ENCODE measurements at regions not wholly inside any gene's neighbourhood (a gene's known extent, or its start where the extent isn't known, plus 50 kb on each side); places are given as distances from the start of the nearest gene placed in this dataset.

GRCh38 chr1:14010476-14010875 is 310.5 kb downstream of the PRDM2 start:
- H3K4me3 ChIP-seq (ENCODE audit: low read length in 2 of 2): no peak overlapping the region
- no peak overlapping the region for H3K27ac ChIP-seq (ENCODE audit: low read depth in 1 of 2, low read length in 1 of 2)
- DNase-seq (ENCODE audit: low read depth in 6 of 9, low spot score in 9 of 9): no peak
- no peaks in the 10 kb centered on the region for H3K4me1 ChIP-seq (ENCODE audit: control insufficient read depth in 2 of 2, insufficient read depth in 2 of 2, low read length in 2 of 2)
- no peaks in the 10 kb centered on the region for H3K9me3 ChIP-seq (ENCODE audit: control insufficient read depth in 2 of 2, insufficient read depth in 1 of 2, low read length in 1 of 2)
- H3K36me3 ChIP-seq (ENCODE audit: control insufficient read depth in 2 of 2, insufficient read depth in 2 of 2, low read length in 1 of 2): no peaks in the 10 kb centered on the region
- H3K27me3 ChIP-seq (ENCODE audit: control insufficient read depth in 2 of 2, insufficient read depth in 1 of 2, low read length in 1 of 2): no peaks in the 10 kb centered on the region

GRCh38 chr1:14011132-14011531 is 311.1 kb downstream of the PRDM2 start:
- H3K4me1 ChIP-seq (ENCODE audit: control insufficient read depth in 2 of 2, insufficient read depth in 2 of 2, low read length in 2 of 2): no peaks in the 10 kb centered on the region
- DNase-seq (ENCODE audit: low read depth in 6 of 9, low spot score in 9 of 9): no peak
- no peaks in the 10 kb centered on the region for H3K27me3 ChIP-seq (ENCODE audit: control insufficient read depth in 2 of 2, insufficient read depth in 1 of 2, low read length in 1 of 2)
- no peaks in the 10 kb centered on the region for H3K9me3 ChIP-seq (ENCODE audit: control insufficient read depth in 2 of 2, insufficient read depth in 1 of 2, low read length in 1 of 2)
- 70% methylated on average over 9 of the region's 9 CpGs for WGBS
- no peaks in the 10 kb centered on the region for H3K36me3 ChIP-seq (ENCODE audit: control insufficient read depth in 2 of 2, insufficient read depth in 2 of 2, low read length in 1 of 2)
- H3K27ac ChIP-seq (ENCODE audit: low read depth in 1 of 2, low read length in 1 of 2): no peak overlapping the region
- H3K4me3 ChIP-seq (ENCODE audit: low read length in 2 of 2): no peak overlapping the region

- no peak overlapping the region for H3K27ac ChIP-seq (ENCODE audit: low read depth in 1 of 2, low read length in 1 of 2)
- no peak for DNase-seq (ENCODE audit: low read depth in 6 of 9, low spot score in 9 of 9)
Observed at GRCh38 chr1:14011888-14012287, 311.9 kb downstream of the PRDM2 start.

GRCh38 chr1:14014929-14015328 is 314.9 kb downstream of the PRDM2 start:
- Histone ChIP-seq H3K36me3 (ENCODE audit: control insufficient read depth in 2 of 2, insufficient read depth in 2 of 2, low read length in 1 of 2) (no peaks in the 10 kb centered on the region), H3K27me3 (ENCODE audit: control insufficient read depth in 2 of 2, insufficient read depth in 1 of 2, low read length in 1 of 2) (no peaks in the 10 kb centered on the region), H3K4me1 (ENCODE audit: control insufficient read depth in 2 of 2, insufficient read depth in 2 of 2, low read length in 2 of 2) (no peaks in the 10 kb centered on the region), H3K9me3 (ENCODE audit: control insufficient read depth in 2 of 2, insufficient read depth in 1 of 2, low read length in 1 of 2) (no peaks in the 10 kb centered on the region), H3K27ac (ENCODE audit: low read depth in 1 of 2, low read length in 1 of 2) (no peak overlapping the region), H3K4me3 (ENCODE audit: low read length in 2 of 2) (no peak overlapping the region)
- DNase-seq (ENCODE audit: low read depth in 6 of 9, low spot score in 9 of 9): no peak
- 84% methylated on average over 3 of the region's 3 CpGs for WGBS

More at GRCh38 chr1:14011888-14012287, 311.9 kb downstream of the PRDM2 start:
- H3K9me3 ChIP-seq (ENCODE audit: control insufficient read depth in 2 of 2, insufficient read depth in 1 of 2, low read length in 1 of 2): no peaks in the 10 kb centered on the region
- H3K36me3 ChIP-seq (ENCODE audit: control insufficient read depth in 2 of 2, insufficient read depth in 2 of 2, low read length in 1 of 2): no peaks in the 10 kb centered on the region
- no peaks in the 10 kb centered on the region for H3K4me1 ChIP-seq (ENCODE audit: control insufficient read depth in 2 of 2, insufficient read depth in 2 of 2, low read length in 2 of 2)
- H3K27me3 ChIP-seq (ENCODE audit: control insufficient read depth in 2 of 2, insufficient read depth in 1 of 2, low read length in 1 of 2): no peaks in the 10 kb centered on the region
- H3K4me3 ChIP-seq (ENCODE audit: low read length in 2 of 2): no peak overlapping the region

GRCh38 chr1:14015917-14016316 is 315.9 kb downstream of the PRDM2 start:
- H3K36me3 ChIP-seq (ENCODE audit: control insufficient read depth in 2 of 2, insufficient read depth in 2 of 2, low read length in 1 of 2): no peaks in the 10 kb centered on the region
- H3K4me1 ChIP-seq (ENCODE audit: control insufficient read depth in 2 of 2, insufficient read depth in 2 of 2, low read length in 2 of 2): no peaks in the 10 kb centered on the region
- H3K9me3 ChIP-seq (ENCODE audit: control insufficient read depth in 2 of 2, insufficient read depth in 1 of 2, low read length in 1 of 2): no peaks in the 10 kb centered on the region
- no peak for DNase-seq (ENCODE audit: low read depth in 6 of 9, low spot score in 9 of 9)
- H3K27me3 ChIP-seq (ENCODE audit: control insufficient read depth in 2 of 2, insufficient read depth in 1 of 2, low read length in 1 of 2): no peaks in the 10 kb centered on the region
- 90% methylated on average over 4 of the region's 4 CpGs for WGBS
- H3K27ac ChIP-seq (ENCODE audit: low read depth in 1 of 2, low read length in 1 of 2): no peak overlapping the region
- no peak overlapping the region for H3K4me3 ChIP-seq (ENCODE audit: low read length in 2 of 2)

GRCh38 chr1:14017531-14017961 is 317.6 kb downstream of the PRDM2 start:
- no peak for DNase-seq (ENCODE audit: low read depth in 6 of 9, low spot score in 9 of 9)
- H3K27me3 ChIP-seq (ENCODE audit: control insufficient read depth in 2 of 2, insufficient read depth in 1 of 2, low read length in 1 of 2): no peaks in the 10 kb centered on the region
- H3K9me3 ChIP-seq (ENCODE audit: control insufficient read depth in 2 of 2, insufficient read depth in 1 of 2, low read length in 1 of 2): no peaks in the 10 kb centered on the region
- H3K36me3 ChIP-seq (ENCODE audit: control insufficient read depth in 2 of 2, insufficient read depth in 2 of 2, low read length in 1 of 2): no peaks in the 10 kb centered on the region
- H3K27ac ChIP-seq (ENCODE audit: low read depth in 1 of 2, low read length in 1 of 2): no peak overlapping the region
- WGBS: 66% methylated on average over 7 of the region's 7 CpGs
- H3K4me1 ChIP-seq (ENCODE audit: control insufficient read depth in 2 of 2, insufficient read depth in 2 of 2, low read length in 2 of 2): no peaks in the 10 kb centered on the region
- H3K4me3 ChIP-seq (ENCODE audit: low read length in 2 of 2): no peak overlapping the region

GRCh38 chr1:14019461-14019860 is 319.5 kb downstream of the PRDM2 start:
- Histone ChIP-seq H3K27me3 (ENCODE audit: control insufficient read depth in 2 of 2, insufficient read depth in 1 of 2, low read length in 1 of 2) (no peaks in the 10 kb centered on the region), H3K4me1 (ENCODE audit: control insufficient read depth in 2 of 2, insufficient read depth in 2 of 2, low read length in 2 of 2) (no peaks in the 10 kb centered on the region), H3K27ac (ENCODE audit: low read depth in 1 of 2, low read length in 1 of 2) (no peak overlapping the region), H3K36me3 (ENCODE audit: control insufficient read depth in 2 of 2, insufficient read depth in 2 of 2, low read length in 1 of 2) (no peaks in the 10 kb centered on the region), H3K4me3 (ENCODE audit: low read length in 2 of 2) (no peak overlapping the region), H3K9me3 (ENCODE audit: control insufficient read depth in 2 of 2, insufficient read depth in 1 of 2, low read length in 1 of 2) (no peaks in the 10 kb centered on the region)
- whole genome bisulfite sequencing: 97% methylated on average over 1 of the region's 1 CpG
- DNase-seq (ENCODE audit: low read depth in 6 of 9, low spot score in 9 of 9): no peak

GRCh38 chr1:14020006-14020405 is 320.0 kb downstream of the PRDM2 start:
- 89% methylated on average over 2 of the region's 2 CpGs for WGBS

GRCh38 chr1:14027099-14027498 is 327.1 kb downstream of the PRDM2 start:
- DNase-seq (ENCODE audit: low read depth in 6 of 9, low spot score in 9 of 9): no peak
- H3K36me3 ChIP-seq (ENCODE audit: control insufficient read depth in 2 of 2, insufficient read depth in 2 of 2, low read length in 1 of 2): no peaks in the 10 kb centered on the region
- H3K9me3 ChIP-seq (ENCODE audit: control insufficient read depth in 2 of 2, insufficient read depth in 1 of 2, low read length in 1 of 2): no peaks in the 10 kb centered on the region
- no peak overlapping the region for H3K27ac ChIP-seq (ENCODE audit: low read depth in 1 of 2, low read length in 1 of 2)
- H3K4me3 ChIP-seq (ENCODE audit: low read length in 2 of 2): no peak overlapping the region
- H3K4me1 ChIP-seq (ENCODE audit: control insufficient read depth in 2 of 2, insufficient read depth in 2 of 2, low read length in 2 of 2): no peaks in the 10 kb centered on the region
- H3K27me3 ChIP-seq (ENCODE audit: control insufficient read depth in 2 of 2, insufficient read depth in 1 of 2, low read length in 1 of 2): no peaks in the 10 kb centered on the region
- WGBS: 80% methylated on average over 8 of the region's 8 CpGs

More at GRCh38 chr1:14020006-14020405, 320.0 kb downstream of the PRDM2 start:
- Histone ChIP-seq H3K4me3 (ENCODE audit: low read length in 2 of 2) (no peak overlapping the region), H3K27ac (ENCODE audit: low read depth in 1 of 2, low read length in 1 of 2) (no peak overlapping the region), H3K36me3 (ENCODE audit: control insufficient read depth in 2 of 2, insufficient read depth in 2 of 2, low read length in 1 of 2) (no peaks in the 10 kb centered on the region), H3K9me3 (ENCODE audit: control insufficient read depth in 2 of 2, insufficient read depth in 1 of 2, low read length in 1 of 2) (no peaks in the 10 kb centered on the region), H3K27me3 (ENCODE audit: control insufficient read depth in 2 of 2, insufficient read depth in 1 of 2, low read length in 1 of 2) (no peaks in the 10 kb centered on the region), H3K4me1 (ENCODE audit: control insufficient read depth in 2 of 2, insufficient read depth in 2 of 2, low read length in 2 of 2) (no peaks in the 10 kb centered on the region)
- no peak for DNase-seq (ENCODE audit: low read depth in 6 of 9, low spot score in 9 of 9)

GRCh38 chr1:14031461-14031860 is 331.5 kb downstream of the PRDM2 start:
- no peak for DNase-seq (ENCODE audit: low read depth in 6 of 9, low spot score in 9 of 9)
- Histone ChIP-seq H3K36me3 (ENCODE audit: control insufficient read depth in 2 of 2, insufficient read depth in 2 of 2, low read length in 1 of 2) (no peaks in the 10 kb centered on the region), H3K27me3 (ENCODE audit: control insufficient read depth in 2 of 2, insufficient read depth in 1 of 2, low read length in 1 of 2) (no peaks in the 10 kb centered on the region), H3K4me1 (ENCODE audit: control insufficient read depth in 2 of 2, insufficient read depth in 2 of 2, low read length in 2 of 2) (no peaks in the 10 kb centered on the region), H3K27ac (ENCODE audit: low read depth in 1 of 2, low read length in 1 of 2) (no peak overlapping the region), H3K4me3 (ENCODE audit: low read length in 2 of 2) (no peak overlapping the region), H3K9me3 (ENCODE audit: control insufficient read depth in 2 of 2, insufficient read depth in 1 of 2, low read length in 1 of 2) (no peaks in the 10 kb centered on the region)
- 59% methylated on average over 3 of the region's 3 CpGs for WGBS
